ENCODE measurements at regions not wholly inside any gene's neighbourhood (a gene's known extent, or its start where the extent isn't known, plus 50 kb on each side); places are given as distances from the start of the nearest gene placed in this dataset.

DNA sequence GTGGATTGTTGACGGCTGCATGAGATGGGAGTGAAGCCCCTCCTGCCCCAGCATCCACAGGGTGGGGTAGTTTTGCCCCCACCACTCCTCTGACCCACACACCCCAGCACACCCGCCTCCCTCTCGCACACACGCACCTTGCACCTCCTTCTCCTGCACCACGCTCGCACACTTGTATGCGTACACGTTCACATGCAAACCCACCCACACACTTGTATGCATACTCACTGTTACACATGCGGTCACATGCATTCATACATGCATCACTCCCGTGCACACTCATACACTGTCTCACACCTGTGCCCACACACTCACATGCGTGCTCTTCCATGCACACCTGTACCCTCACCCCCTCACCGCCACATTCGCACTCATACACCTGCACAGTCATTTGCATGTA lies 70.5 kb upstream of the CIBAR2 start:
- 95% methylated on average over 12 of the region's 13 CpGs for WGBS (ENCODE audit: insufficient coverage)
- no peak overlapping the region for H3K27ac ChIP-seq (ENCODE audit: low read depth in 1 of 2, low read length in 2 of 2)
- H3K9me3 ChIP-seq (replicated peaks in 1 of 2; ENCODE audit: control insufficient read depth in 1 of 2, insufficient read depth in 1 of 2, low read length in 2 of 2): peaks cover 11 to 23% of the 10 kb centered on the region in 2 donors
- no peak overlapping the region for H3K4me3 Mint-ChIP-seq
- H2AFZ ChIP-seq (ENCODE audit: insufficient read depth, low read depth, low read length, poor library complexity, severe bottlenecking): no peak overlapping the region
- TF ChIP-seq, protein P1, sequence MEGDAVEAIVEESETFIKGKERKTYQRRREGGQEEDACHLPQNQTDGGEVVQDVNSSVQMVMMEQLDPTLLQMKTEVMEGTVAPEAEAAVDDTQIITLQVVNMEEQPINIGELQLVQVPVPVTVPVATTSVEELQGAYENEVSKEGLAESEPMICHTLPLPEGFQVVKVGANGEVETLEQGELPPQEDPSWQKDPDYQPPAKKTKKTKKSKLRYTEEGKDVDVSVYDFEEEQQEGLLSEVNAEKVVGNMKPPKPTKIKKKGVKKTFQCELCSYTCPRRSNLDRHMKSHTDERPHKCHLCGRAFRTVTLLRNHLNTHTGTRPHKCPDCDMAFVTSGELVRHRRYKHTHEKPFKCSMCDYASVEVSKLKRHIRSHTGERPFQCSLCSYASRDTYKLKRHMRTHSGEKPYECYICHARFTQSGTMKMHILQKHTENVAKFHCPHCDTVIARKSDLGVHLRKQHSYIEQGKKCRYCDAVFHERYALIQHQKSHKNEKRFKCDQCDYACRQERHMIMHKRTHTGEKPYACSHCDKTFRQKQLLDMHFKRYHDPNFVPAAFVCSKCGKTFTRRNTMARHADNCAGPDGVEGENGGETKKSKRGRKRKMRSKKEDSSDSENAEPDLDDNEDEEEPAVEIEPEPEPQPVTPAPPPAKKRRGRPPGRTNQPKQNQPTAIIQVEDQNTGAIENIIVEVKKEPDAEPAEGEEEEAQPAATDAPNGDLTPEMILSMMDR (IDR thresholded peaks at IDR 0.05): no peak
- H3K36me3 ChIP-seq (replicated peaks in 1 of 2; ENCODE audit: control insufficient read depth in 1 of 2, insufficient read depth in 2 of 2, low read length in 2 of 2): no peaks in the 10 kb centered on the region
- no peak overlapping the region for H3K9ac ChIP-seq (ENCODE audit: insufficient read depth, low read length, poor library complexity, severe bottlenecking)
- intact Hi-C loops (cut with micrococcal nuclease): no loop called here
- no peak overlapping the region for H3K4me2 ChIP-seq (replicated peaks; ENCODE audit: extremely low read depth, low read length, poor library complexity, severe bottlenecking)
- no peak for DNase-seq
- no peaks in the 10 kb centered on the region for H3K79me2 ChIP-seq (ENCODE audit: insufficient read depth, low read length)
- no peaks in the 10 kb centered on the region for H3K4me1 ChIP-seq (ENCODE audit: control insufficient read depth in 1 of 2, insufficient read depth in 2 of 2, low read length in 2 of 2)
- H3K27me3 ChIP-seq (ENCODE audit: control insufficient read depth in 2 of 2, insufficient read depth in 2 of 2, low read length in 2 of 2): peaks cover 0 to 3% of the 10 kb centered on the region in 2 donors
- no peaks in the 10 kb centered on the region for H4K20me1 ChIP-seq (ENCODE audit: insufficient read depth, low read length)
- no peak overlapping the region for H3K4me3 ChIP-seq (replicated peaks in 1 of 3; ENCODE audit: low read depth in 2 of 3, low read length in 3 of 3)
- H3K27ac Mint-ChIP-seq: no peak overlapping the region
- no peaks in the 10 kb centered on the region for H3K4me1 Mint-ChIP-seq
- H3K27me3 Mint-ChIP-seq (ENCODE audit: low read depth in 3 of 3): peaks cover 3 to 7% (median 5%) of the 10 kb centered on the region in 3 donors
- H3K36me3 Mint-ChIP-seq: no peaks in the 10 kb centered on the region
- H3K9me3 Mint-ChIP-seq: peaks cover 10 to 21% (median 17%) of the 10 kb centered on the region in 7 donors

DNA sequence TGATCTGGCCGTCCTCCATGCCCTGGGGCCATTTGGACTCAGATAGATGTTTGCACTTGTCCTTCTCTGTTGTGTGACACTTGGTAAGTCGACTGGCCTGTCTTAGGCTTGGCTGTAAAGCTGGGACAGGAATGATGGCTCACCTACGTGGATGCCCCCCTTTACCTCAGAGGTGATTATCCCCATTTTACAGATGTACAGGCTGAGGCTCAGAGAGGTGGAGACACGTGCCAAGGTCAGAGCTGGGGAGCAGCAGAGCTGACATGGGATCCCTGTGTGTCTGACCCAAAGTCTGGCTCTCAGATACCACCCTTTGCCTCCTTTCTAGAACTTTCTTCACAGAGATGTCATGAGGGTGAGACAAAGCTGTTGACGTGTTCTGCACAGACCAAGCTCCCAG lies 71.3 kb upstream of the CIBAR2 start:
- intact Hi-C loops (cut with micrococcal nuclease): no loop called here
- Mint-ChIP-seq H3K9me3 (peaks cover 10 to 21% (median 17%) of the 10 kb centered on the region in 7 donors), H3K27me3 (ENCODE audit: low read depth in 3 of 3) (peaks cover 3 to 7% (median 5%) of the 10 kb centered on the region in 3 donors), H3K36me3 (no peaks in the 10 kb centered on the region), H3K27ac (no peak overlapping the region), H3K4me3 (no peak overlapping the region), H3K4me1 (no peaks in the 10 kb centered on the region)
- H3K36me3 ChIP-seq (replicated peaks in 1 of 2; ENCODE audit: control insufficient read depth in 1 of 2, insufficient read depth in 2 of 2, low read length in 2 of 2): no peaks in the 10 kb centered on the region
- no peak for DNase-seq
- TF ChIP-seq, protein P1 (IDR thresholded peaks at IDR 0.05): no peak
- no peak overlapping the region for H3K27ac ChIP-seq (ENCODE audit: low read depth in 1 of 2, low read length in 2 of 2)
- no peak overlapping the region for H2AFZ ChIP-seq (ENCODE audit: insufficient read depth, low read depth, low read length, poor library complexity, severe bottlenecking)
- no peaks in the 10 kb centered on the region for H3K4me1 ChIP-seq (ENCODE audit: control insufficient read depth in 1 of 2, insufficient read depth in 2 of 2, low read length in 2 of 2)
- H4K20me1 ChIP-seq (ENCODE audit: insufficient read depth, low read length): no peaks in the 10 kb centered on the region
- H3K4me3 ChIP-seq (replicated peaks in 1 of 3; ENCODE audit: low read depth in 2 of 3, low read length in 3 of 3): no peak overlapping the region
- H3K79me2 ChIP-seq (ENCODE audit: insufficient read depth, low read length): no peaks in the 10 kb centered on the region
- H3K4me2 ChIP-seq (replicated peaks; ENCODE audit: extremely low read depth, low read length, poor library complexity, severe bottlenecking): no peak overlapping the region
- peaks cover 11 to 23% of the 10 kb centered on the region in 2 donors for H3K9me3 ChIP-seq (replicated peaks in 1 of 2; ENCODE audit: control insufficient read depth in 1 of 2, insufficient read depth in 1 of 2, low read length in 2 of 2)
- peaks cover 0 to 3% of the 10 kb centered on the region in 2 donors for H3K27me3 ChIP-seq (ENCODE audit: control insufficient read depth in 2 of 2, insufficient read depth in 2 of 2, low read length in 2 of 2)
- WGBS (ENCODE audit: insufficient coverage): 89% methylated on average over 3 of the region's 5 CpGs
- no peak overlapping the region for H3K9ac ChIP-seq (ENCODE audit: insufficient read depth, low read length, poor library complexity, severe bottlenecking)

All from CD14-positive monocyte (primary cell).